Right renal pelvis (tissue), 4 donors: ENCODE measurements at regions not wholly inside any gene's neighbourhood (a gene's known extent, or its start where the extent isn't known, plus 50 kb on each side); places are given as distances from the start of the nearest gene placed in this dataset.

Source experiments
- DNase-seq, 4 donors: peaks; one replicate each; pipeline ENCODE4 v3.0.0-alpha.2; 2013; ENCODE audit warnings: low read depth in 4 of 4, low spot score in 3 of 4, missing footprints in 1 of 4

DNA sequence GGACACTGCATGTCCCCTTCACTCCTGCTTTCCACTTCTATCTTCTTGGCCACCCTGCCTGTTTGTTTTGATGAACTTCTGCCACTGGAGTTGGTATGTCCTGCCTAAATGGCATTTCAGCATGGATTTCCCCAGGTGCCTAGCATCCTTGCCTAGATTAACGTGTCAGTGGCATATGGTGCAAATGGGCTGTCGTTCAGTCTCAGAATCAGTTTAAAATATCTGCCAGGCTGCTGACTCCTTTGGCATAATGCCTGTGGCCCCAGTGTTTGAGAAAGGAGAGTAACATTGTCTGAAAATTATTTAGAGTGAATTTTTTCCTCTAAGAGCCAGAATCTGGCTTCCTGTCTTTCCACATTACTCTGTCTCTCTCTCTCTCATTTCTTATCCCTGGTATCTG, 64.9 kb upstream of the BARHL2 start:
- DNase-seq, result no peak

DNA sequence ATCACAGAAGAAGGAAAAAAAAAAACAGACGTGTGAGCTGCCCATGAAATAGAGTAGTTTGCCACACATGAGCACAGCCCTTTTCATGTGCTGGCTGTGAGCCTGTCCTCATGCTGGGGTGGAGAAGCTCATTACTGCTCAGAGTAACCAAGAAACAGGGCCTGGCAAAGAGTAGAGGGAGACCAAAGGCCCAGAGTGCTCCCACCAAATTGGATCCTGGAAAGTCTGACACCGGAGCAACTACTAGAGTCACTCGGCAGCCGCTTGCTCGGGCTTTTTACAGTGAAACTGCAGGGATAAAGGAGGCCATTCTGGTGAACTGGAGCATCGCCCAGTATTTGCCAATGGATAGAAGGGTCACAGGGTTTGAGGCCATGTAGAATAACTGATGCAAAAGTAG, 64.4 kb upstream of the BARHL2 start:
- no peak for DNase-seq

DNA sequence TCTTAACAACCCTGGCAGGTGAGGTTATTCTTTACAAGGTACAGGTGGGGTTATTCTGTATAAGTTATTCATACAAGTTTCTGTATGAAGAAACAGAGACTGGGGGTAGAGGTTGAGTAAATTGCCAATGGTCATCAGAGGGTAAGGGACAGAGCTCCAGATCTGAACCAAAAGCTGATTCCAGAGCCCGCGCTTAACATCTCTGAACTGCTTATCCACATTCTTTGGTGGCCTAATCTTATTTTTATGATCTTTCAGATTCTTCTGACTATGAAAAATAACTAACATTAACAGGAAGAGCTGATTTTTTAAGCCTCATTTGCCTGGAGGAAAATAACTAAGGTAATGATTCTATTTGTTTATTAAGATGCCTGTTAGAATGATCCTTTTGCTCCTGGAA, 63.9 kb upstream of the BARHL2 start:
- DNase-seq, result no peak

DNA sequence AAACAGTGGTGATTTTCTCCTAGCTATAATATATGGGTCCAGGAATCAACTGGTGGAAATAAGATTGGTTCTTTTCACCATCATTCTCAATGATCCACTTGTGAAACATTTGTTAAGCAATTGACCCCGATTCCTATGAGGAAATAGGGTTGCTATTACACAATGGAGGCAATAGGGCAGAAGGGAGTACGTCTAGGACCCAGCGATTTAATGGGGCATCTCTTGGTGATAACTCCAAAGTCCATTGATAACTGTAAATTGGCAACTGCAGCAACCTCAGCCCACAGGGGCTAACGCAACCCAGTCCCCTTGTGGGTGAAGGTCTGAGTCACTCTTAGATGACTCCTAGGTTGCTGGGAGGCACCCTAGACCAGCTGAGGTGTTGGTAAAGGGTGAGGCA, 62.5 kb upstream of the BARHL2 start:
- DNase-seq, result no peak

DNA sequence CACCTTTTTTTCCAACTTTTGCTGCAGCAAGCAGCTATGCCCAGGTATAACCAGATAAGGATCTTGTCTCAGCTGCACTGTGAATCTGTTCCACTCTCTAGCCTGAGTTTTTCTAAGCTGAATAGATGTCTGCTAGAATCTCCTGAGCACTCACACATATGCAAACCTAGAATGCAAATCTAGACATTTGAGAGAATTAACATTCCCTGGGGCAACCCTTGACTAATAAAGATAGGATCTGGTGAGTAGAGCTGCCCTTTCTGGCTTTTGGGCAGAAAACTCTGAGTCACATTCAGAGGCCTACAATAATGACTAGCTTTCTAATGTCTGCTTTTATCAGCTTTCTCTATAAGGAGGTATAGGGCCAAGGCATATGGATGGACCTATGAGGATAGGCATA, 61.4 kb upstream of the BARHL2 start:
- no peak for DNase-seq

DNA sequence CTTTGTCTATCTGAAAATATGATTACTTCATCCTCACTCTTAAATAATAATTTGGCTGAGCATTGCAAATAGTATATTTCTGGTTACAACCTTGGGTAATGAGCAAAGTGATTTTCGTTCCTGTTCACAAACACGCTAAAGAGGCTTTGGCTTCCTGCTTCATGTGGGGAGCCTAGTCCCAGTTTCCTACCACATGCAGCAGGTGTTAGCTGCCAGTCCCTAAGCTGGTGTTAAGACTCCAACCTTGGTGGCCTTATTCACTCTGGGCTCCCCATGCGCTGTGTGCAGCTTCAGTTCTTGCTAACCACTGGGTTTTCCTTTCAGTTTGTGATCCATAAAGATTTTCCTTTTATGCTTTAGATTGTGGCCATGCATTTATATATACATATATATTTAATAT, 56.7 kb upstream of the BARHL2 start:
- no peak for DNase-seq

DNA sequence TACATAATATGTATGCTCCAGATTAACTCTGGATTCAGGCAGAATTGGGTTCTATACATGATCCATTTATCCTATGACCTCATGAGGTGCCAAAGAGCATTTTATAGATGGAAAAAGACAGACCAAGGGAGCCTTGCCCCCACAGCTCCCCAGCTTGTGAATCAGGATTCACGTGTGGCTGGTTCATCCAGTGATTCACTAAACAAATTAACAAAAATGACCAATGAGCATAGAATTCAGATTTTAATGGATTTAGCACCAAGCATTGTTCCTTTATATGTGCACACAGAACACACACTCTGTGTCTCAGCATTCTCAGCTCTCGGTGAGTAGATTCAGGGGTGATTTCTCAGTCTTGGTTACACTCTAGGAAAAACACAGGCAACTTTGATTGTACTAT, 51.7 kb upstream of the BARHL2 start:
- DNase-seq, result no peak

DNA sequence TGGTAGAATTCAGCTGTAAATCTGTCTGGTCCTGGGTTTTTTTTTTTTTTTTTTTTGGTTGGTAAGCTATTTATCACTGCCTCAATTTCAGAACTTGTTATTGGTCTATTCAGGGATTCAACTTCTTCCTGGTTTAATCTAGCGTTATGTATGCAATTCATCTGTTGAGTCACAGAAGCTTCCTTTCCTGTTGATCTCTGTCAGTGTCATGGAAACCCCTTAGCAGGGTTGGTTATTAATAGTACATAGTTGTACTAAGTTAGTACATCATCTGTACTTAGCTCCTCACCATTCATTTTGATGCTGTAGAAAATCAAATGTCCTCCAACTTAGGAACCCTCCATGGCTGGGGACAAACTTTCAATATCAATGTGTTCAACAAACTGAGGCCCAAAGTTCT, 51.0 kb upstream of the BARHL2 start:
- DNase-seq, result no peak
